DND-41 (cell line): ENCODE measurements at regions not wholly inside any gene's neighbourhood (a gene's known extent, or its start where the extent isn't known, plus 50 kb on each side); places are given as distances from the start of the nearest gene placed in this dataset.

ENCODE experiments used
- ATAC-seq: fragments of 200-7000 bp; cut with Tn5 transposase; 3 replicates; pipeline ENCODE4 v1.9.1; 2021; ENCODE audit warnings: low read depth; ENCODE audit not compliant: insufficient read depth
- DNase-seq: peaks from one replicate; pipeline ENCODE4 v3.0.0-alpha.2; 2020
- H2AFZ ChIP-seq: 2 replicates; pipeline ENCODE4 v1.6.0; 2012; ENCODE audit warnings: low read depth, low read length
- H3K27ac ChIP-seq: 2 replicates; pipeline ENCODE4 v1.5.1; 2012; ENCODE audit warnings: low read length, inconsistent platforms
- H3K27me3 ChIP-seq: fragments of 200-600 bp; sonication (generic); 2 replicates; pipeline ENCODE4 v1.6.0; 2012; ENCODE audit warnings: low read length, mild to moderate bottlenecking, inconsistent platforms; ENCODE audit not compliant: insufficient read depth, poor library complexity
- H3K36me3 ChIP-seq: 2 replicates; pipeline ENCODE4 v1.5.1; 2012; ENCODE audit warnings: low read length, inconsistent platforms; ENCODE audit not compliant: insufficient read depth
- H3K4me1 ChIP-seq: 2 replicates; pipeline ENCODE4 v1.5.1; 2012; ENCODE audit warnings: mild to moderate bottlenecking, low read length; ENCODE audit not compliant: insufficient read depth
- H3K4me2 ChIP-seq: 2 replicates; pipeline ENCODE4 v1.6.0; 2012; ENCODE audit warnings: mild to moderate bottlenecking, moderate library complexity, low read length, inconsistent platforms; ENCODE audit not compliant: insufficient read depth
- H3K4me3 ChIP-seq, 2 experiments: fragments of 200-600 bp in 1 of 2; shearing (Covaris generic) in 1 of 2; 2 replicates each; pipeline ENCODE4 v1.5.1; 2012 to 2016; ENCODE audit warnings: inconsistent platforms in 2 of 2, low read length in 2 of 2, mild to moderate bottlenecking in 2 of 2, low read depth in 1 of 2, moderate library complexity in 1 of 2
- H3K79me2 ChIP-seq: 2 replicates; pipeline ENCODE4 v1.6.0; 2012; ENCODE audit warnings: low read length, inconsistent platforms; ENCODE audit not compliant: insufficient read depth
- H3K9ac ChIP-seq: 2 replicates; pipeline ENCODE4 v1.6.0; 2012; ENCODE audit warnings: low read depth, mild to moderate bottlenecking, inconsistent platforms, low read length, moderate library complexity
- H3K9me3 ChIP-seq: 2 replicates; pipeline ENCODE4 v1.5.1; 2012; ENCODE audit warnings: low read length, moderate library complexity, mild to moderate bottlenecking, inconsistent platforms; ENCODE audit not compliant: insufficient read depth, severe bottlenecking
- H4K20me1 ChIP-seq: 2 replicates; pipeline ENCODE4 v1.6.0; 2012; ENCODE audit warnings: low read length; ENCODE audit not compliant: insufficient read depth
- CTCF ChIP-seq: IDR thresholded peaks from 2 replicates; pipeline ENCODE4 v1.5.1; 2012; ENCODE audit warnings: borderline replicate concordance, low read length, moderate library complexity, mild to moderate bottlenecking; ENCODE audit not compliant: poor library complexity, severe bottlenecking; ENCODE audit errors: extremely low read depth
- EZH2 ChIP-seq: IDR thresholded peaks from 3 replicates; pipeline ENCODE4 v1.6.1; 2012; ENCODE audit warnings: borderline replicate concordance, low read depth, mild to moderate bottlenecking, moderate library complexity, low read length, inconsistent platforms; ENCODE audit not compliant: severe bottlenecking

- Histone ChIP-seq H3K4me2 (no peak overlapping the region), H3K4me3 (no peak overlapping the region), H3K27me3 (no peaks in the 10 kb centered on the region), H2AFZ (no peak overlapping the region), H3K36me3 (no peaks in the 10 kb centered on the region), H3K27ac (no peak overlapping the region), H3K9me3 (no peaks in the 10 kb centered on the region), H3K9ac (no peak overlapping the region), H3K4me1 (no peaks in the 10 kb centered on the region), H3K79me2 (no peaks in the 10 kb centered on the region), H4K20me1 (no peaks in the 10 kb centered on the region)
- ATAC-seq, result no peak
- DNase-seq, result no peak
- TF ChIP-seq EZH2, result no peak
- no peak for TF ChIP-seq CTCF
Observed at GRCh38 chr12:46556819-46557524, 184.4 kb upstream of the SLC38A2 start.

- TF ChIP-seq EZH2 (no peak), CTCF (no peak)
- ATAC-seq (no peak), DNase-seq (no peak)
- no peak overlapping the region for H3K4me3 ChIP-seq
- no peaks in the 10 kb centered on the region for H3K36me3 ChIP-seq
- no peak overlapping the region for H3K4me2 ChIP-seq
- H2AFZ ChIP-seq, result no peak overlapping the region
- no peaks in the 10 kb centered on the region for H4K20me1 ChIP-seq
- H3K9ac ChIP-seq, result no peak overlapping the region
- no peaks in the 10 kb centered on the region for H3K79me2 ChIP-seq
- no peaks in the 10 kb centered on the region for H3K4me1 ChIP-seq
- H3K27ac ChIP-seq, result no peak overlapping the region
- H3K9me3 ChIP-seq, result no peaks in the 10 kb centered on the region
- no peaks in the 10 kb centered on the region for H3K27me3 ChIP-seq
Observed at GRCh38 chr12:46556105-46556559, 183.6 kb upstream of the SLC38A2 start.

GRCh38 chr12:46555406-46555852 is 182.9 kb upstream of the SLC38A2 start:
- H3K9ac ChIP-seq, result no peak overlapping the region
- H3K4me2 ChIP-seq, result no peak overlapping the region
- TF ChIP-seq EZH2 (no peak), CTCF (no peak)
- H3K9me3 ChIP-seq, result no peaks in the 10 kb centered on the region
- no peaks in the 10 kb centered on the region for H3K27me3 ChIP-seq
- no peaks in the 10 kb centered on the region for H3K79me2 ChIP-seq
- H3K4me1 ChIP-seq, result no peaks in the 10 kb centered on the region
- H4K20me1 ChIP-seq, result no peaks in the 10 kb centered on the region
- H3K4me3 ChIP-seq, result no peak overlapping the region
- H2AFZ ChIP-seq, result no peak overlapping the region
- H3K36me3 ChIP-seq, result no peaks in the 10 kb centered on the region
- ATAC-seq (no peak), DNase-seq (no peak)
- no peak overlapping the region for H3K27ac ChIP-seq

- H3K9me3 ChIP-seq, result no peaks in the 10 kb centered on the region
- no peak overlapping the region for H3K4me3 ChIP-seq
- H3K4me1 ChIP-seq, result peaks cover 6% of the 10 kb centered on the region
- TF ChIP-seq CTCF (no peak), EZH2 (no peak)
- H3K27me3 ChIP-seq, result no peaks in the 10 kb centered on the region
- H2AFZ ChIP-seq, result no peak overlapping the region
- DNase-seq (no peak), ATAC-seq (no peak)
- H3K4me2 ChIP-seq, result no peak overlapping the region
- H3K36me3 ChIP-seq, result no peaks in the 10 kb centered on the region
- H3K79me2 ChIP-seq, result no peaks in the 10 kb centered on the region
- H4K20me1 ChIP-seq, result no peaks in the 10 kb centered on the region
- H3K27ac ChIP-seq, result no peak overlapping the region
- H3K9ac ChIP-seq, result no peak overlapping the region
Observed at GRCh38 chr12:46554460-46554859, 181.9 kb upstream of the SLC38A2 start.
